Panc1 (cell line): ENCODE measurements at regions not wholly inside any gene's neighbourhood (a gene's known extent, or its start where the extent isn't known, plus 50 kb on each side); places are given as distances from the start of the nearest gene placed in this dataset.

Experiments used
- ATAC-seq: fragments of 200-7000 bp; cut with Tn5 transposase; 2 replicates; pipeline ENCODE4 v1.9.1; 2020; ENCODE audit warnings: mild to moderate bottlenecking, moderate library complexity
- BruUV-seq: library from RNA; stranded (reverse); fragments of 400-500 nt; replicated peaks from 2 replicates; lab custom pipeline; 2021; lab: Mats Ljungman, UMichigan
- CTCF ChIA-PET: fragments of 300-600 bp; sonication (Branson Sonifier 250); formaldehyde crosslinking; loops from one replicate; lab custom pipeline; 2022; ENCODE audit warnings: antibody characterized with exemption; lab: Charles Lee
- POLR2A ChIA-PET: fragments of 300-600 bp; sonication (Branson Sonifier 250); formaldehyde crosslinking; loops from one replicate; lab custom pipeline; 2022; ENCODE audit warnings: antibody characterized with exemption; lab: Charles Lee
- DNase-seq: peaks from one replicate; pipeline ENCODE4 v3.0.0-alpha.2; 2010; ENCODE audit warnings: low read depth, low spot score
- H3K27ac ChIP-seq: 2 replicates; pipeline ENCODE4 v1.5.1; 2011; ENCODE audit warnings: mild to moderate bottlenecking, low read length, inconsistent platforms
- H3K27me3 ChIP-seq: fragments of 200-500 bp; sonication (Bioruptor generic); 2 replicates; pipeline ENCODE4 v1.6.0; 2014; ENCODE audit warnings: low read length, inconsistent platforms; ENCODE audit not compliant: control insufficient read depth, insufficient read depth
- H3K36me3 ChIP-seq: fragments of 200-500 bp; sonication (Bioruptor generic); 2 replicates; pipeline ENCODE4 v1.5.1; 2014; ENCODE audit warnings: inconsistent platforms, mild to moderate bottlenecking, low read length, moderate library complexity; ENCODE audit not compliant: control insufficient read depth, insufficient read depth
- H3K4me1 ChIP-seq: 2 replicates; pipeline ENCODE4 v1.5.1; 2011; ENCODE audit warnings: inconsistent platforms, mild to moderate bottlenecking, low read length, moderate library complexity; ENCODE audit not compliant: control insufficient read depth, insufficient read depth
- H3K4me3 ChIP-seq, 2 experiments: 2 replicates each; pipeline ENCODE4 v1.5.1; 2011 to 2012; ENCODE audit warnings: low read depth in 2 of 2, low read length in 2 of 2, mild to moderate bottlenecking in 2 of 2, inconsistent platforms in 1 of 2, moderate library complexity in 1 of 2
- H3K9me3 ChIP-seq: fragments of 200-500 bp; sonication (Bioruptor generic); 2 replicates; pipeline ENCODE4 v1.5.1; 2014; ENCODE audit warnings: low read depth, mild to moderate bottlenecking, inconsistent platforms, low read length, moderate library complexity; ENCODE audit not compliant: control insufficient read depth, insufficient read depth
- CTCF ChIP-seq: fragments of 450-650 bp; IDR thresholded peaks from 2 replicates; pipeline ENCODE4 v1.5.1; 2017; ENCODE audit warnings: mild to moderate bottlenecking
- POLR2AphosphoS5 ChIP-seq: IDR thresholded peaks from 2 replicates; pipeline ENCODE4 v1.6.1; 2012; ENCODE audit warnings: mild to moderate bottlenecking, low read depth, low read length, moderate library complexity
- REST ChIP-seq, 2 experiments: IDR thresholded peaks; 2 replicates each; pipeline ENCODE4 v1.6.1; 2011 to 2012; ENCODE audit warnings: low read depth in 2 of 2, control low read depth in 1 of 2, low read length in 1 of 2, mild to moderate bottlenecking in 1 of 2, moderate library complexity in 1 of 2; ENCODE audit not compliant: insufficient read depth in 1 of 2
- SIN3A ChIP-seq: IDR thresholded peaks from 2 replicates; pipeline ENCODE4 v1.6.1; 2012; ENCODE audit warnings: low read depth, mild to moderate bottlenecking, low read length, moderate library complexity, borderline replicate concordance; ENCODE audit not compliant: insufficient read depth
- TCF7L2 ChIP-seq: IDR thresholded peaks from 2 replicates; pipeline ENCODE4 v1.6.1; 2011; ENCODE audit warnings: mild to moderate bottlenecking, low read depth, low read length, inconsistent platforms
- in situ Hi-C: cut with HindIII; loops from 2 replicates; pipeline ENCODE4 v1.10.0; 2016; ENCODE audit warnings: low sequenced_read_pairs, low pct_unique_long_range_greater_than_20kb
- intact Hi-C: fragments of 100-400 bp; cut with micrococcal nuclease; formaldehyde crosslinking; loops from one replicate; pipeline ENCODE4 v1.10.0; 2022; ENCODE audit not compliant: unreplicated experiment

- no peak for TF ChIP-seq TCF7L2
- TF ChIP-seq CTCF, result no peak
- TF ChIP-seq POLR2AphosphoS5, result no peak
- TF ChIP-seq SIN3A, result no peak
- no peak for TF ChIP-seq REST (IDR thresholded peaks at IDR 0.05; ENCODE audit: insufficient read depth in 1 of 2, low read depth in 2 of 2, low read length in 1 of 2)
- H3K4me1 ChIP-seq, result peaks cover 4% of the 10 kb centered on the region
- H3K27ac ChIP-seq, result peak overlapping the region; percentile 66; the same call in 1 of the 2 replicates
- CTCF ChIA-PET, result no interaction called here
- in situ Hi-C loops, result no loop called here
- no peaks in the 10 kb centered on the region for H3K27me3 ChIP-seq
- ATAC-seq, result no peak
- no peak for DNase-seq
- no TSS peak for BruUV-seq
- intact Hi-C loops, result no loop called here
- H3K36me3 ChIP-seq, result no peaks in the 10 kb centered on the region
- H3K4me3 ChIP-seq, result no peak overlapping the region
- POLR2A ChIA-PET, result no interaction called here
- no peaks in the 10 kb centered on the region for H3K9me3 ChIP-seq
Observed at GRCh38 chr4:123858465-123858864, 461.9 kb downstream of the SPRY1 start.

GRCh38 chr4:123862812-123863211 lies 466.2 kb downstream of the SPRY1 start:
- Histone ChIP-seq H3K4me3 (no peak overlapping the region), H3K36me3 (no peaks in the 10 kb centered on the region), H3K9me3 (no peaks in the 10 kb centered on the region), H3K27me3 (no peaks in the 10 kb centered on the region), H3K4me1 (no peaks in the 10 kb centered on the region; the same call in 1 of the 2 replicates), H3K27ac (no peak overlapping the region)
- ChIA-PET CTCF (no interaction called here), POLR2A (no interaction called here)
- in situ Hi-C loops, result no loop called here
- BruUV-seq, result no TSS peak
- TF ChIP-seq TCF7L2 (no peak), CTCF (no peak)
- intact Hi-C loops, result no loop called here
- no peak for DNase-seq
- ATAC-seq, result no peak
